ENCODE measurements at regions not wholly inside any gene's neighbourhood (a gene's known extent, or its start where the extent isn't known, plus 50 kb on each side); places are given as distances from the start of the nearest gene placed in this dataset.

DNA sequence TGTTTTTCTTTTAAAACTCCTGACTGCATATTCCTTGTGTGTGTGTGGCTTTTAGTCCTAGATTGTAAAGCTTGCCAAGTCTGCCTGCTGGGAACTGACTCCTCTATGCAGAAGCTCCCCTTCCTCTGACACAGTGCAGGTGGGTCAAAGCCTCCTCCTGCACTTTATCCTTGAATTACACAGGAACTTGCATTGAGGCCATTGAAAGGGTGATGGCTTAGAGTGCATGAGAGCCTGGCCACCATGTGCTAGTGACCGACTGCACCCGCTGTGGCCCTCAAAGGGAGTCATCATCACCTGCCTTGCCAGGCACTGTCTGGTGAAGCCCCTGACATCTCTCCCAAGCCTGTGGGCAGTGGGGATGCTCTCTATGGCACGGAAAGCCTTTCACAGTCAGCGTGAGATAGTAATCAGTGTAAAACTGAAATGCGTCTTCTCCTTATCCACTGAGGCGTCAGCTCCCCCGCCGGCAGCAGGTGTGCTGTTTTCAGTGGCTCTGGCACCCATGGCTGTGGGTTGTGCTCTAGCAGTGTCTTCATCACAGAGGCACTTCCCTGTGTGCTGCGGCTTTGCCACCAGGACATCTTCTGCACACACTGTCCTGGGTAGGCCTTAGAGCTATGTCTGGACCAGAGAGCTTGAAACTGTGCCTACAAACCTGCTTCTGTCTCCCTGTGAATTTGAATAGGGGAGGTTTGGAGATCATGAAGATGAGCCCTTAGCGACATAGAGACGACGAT is 87.9 kb downstream of the THBS2 start:
- intact Hi-C loops (cut with DNase I): no loop called here
- peak in 4 of 42 donors; percentile 8 to 22 (median 14) for DNase-seq

DNA sequence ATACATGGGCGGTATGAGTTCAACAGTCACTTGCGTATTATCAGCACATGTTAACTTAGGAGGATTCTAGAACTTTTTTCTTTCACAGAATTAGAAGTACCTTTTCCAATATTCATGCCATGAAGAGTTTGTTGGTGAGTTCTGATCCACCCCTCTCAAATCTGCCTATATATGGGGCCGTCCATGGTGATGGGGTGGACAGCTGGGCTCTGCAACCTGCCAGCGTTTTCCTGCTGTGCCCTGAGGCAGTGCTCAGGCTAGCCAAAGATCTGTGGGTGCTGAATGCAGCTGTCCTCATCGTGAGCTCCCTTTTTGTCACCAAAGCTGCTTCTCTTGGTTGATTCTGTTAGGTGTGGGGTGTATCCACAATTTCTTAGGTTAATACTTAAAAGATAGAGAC is 88.7 kb downstream of the THBS2 start:
- DNase-seq: peak in 4 of 42 donors; percentile 3 to 25 (median 16)
- intact Hi-C loops (cut with DNase I): no loop called here

DNA sequence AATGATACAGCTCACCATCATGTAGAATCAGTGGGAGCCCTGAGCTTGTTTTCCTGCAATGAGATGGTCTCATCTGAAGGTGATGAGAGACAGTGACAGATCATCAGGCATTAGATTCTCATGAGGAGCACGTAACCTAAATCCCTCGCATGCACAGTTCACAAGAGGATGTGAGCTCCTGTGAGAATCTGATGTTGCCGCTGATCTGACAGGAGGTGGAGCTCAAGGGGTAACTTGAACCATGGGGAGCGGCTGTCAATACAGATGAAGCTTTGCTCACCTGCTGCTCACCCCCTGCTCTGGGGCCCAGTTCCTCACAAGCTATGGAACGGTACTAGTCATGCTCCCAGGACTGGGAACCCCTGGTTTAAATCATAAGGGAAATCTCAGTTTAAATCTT is 89.2 kb downstream of the THBS2 start:
- intact Hi-C loops (cut with DNase I): no loop called here

DNA sequence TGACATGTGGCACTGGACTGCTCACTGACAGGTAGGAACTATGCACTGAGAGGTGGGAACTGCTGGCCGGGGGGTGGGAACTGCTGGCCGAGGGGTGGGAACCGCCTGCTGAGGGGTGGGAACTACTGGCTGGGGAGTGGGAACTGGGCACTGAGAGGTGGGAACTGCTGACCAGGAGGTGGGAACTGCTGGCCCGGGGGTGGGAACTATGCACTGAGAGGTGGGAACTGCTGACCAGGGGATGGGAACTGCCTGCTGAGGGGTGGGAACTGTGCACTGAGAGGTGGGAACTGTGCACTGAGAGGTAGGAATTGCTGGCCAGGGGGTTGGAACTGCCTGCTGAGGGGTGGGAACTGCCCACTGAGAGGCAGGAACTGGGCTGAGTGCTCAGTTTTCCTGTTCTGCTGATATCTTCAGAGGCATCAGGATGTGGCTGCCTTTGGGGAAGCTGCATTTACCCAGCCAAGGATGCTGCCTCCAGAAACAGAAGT is 90.2 kb downstream of the THBS2 start:
- DNase-seq: peak in 2 of 42 donors; percentile 10 to 17
- intact Hi-C loops (cut with DNase I): no loop called here

More for the DNA sequence above, 89.2 kb downstream of the THBS2 start:
- peak in 3 of 42 donors; percentile 1 to 32 (median 3) for DNase-seq

DNA sequence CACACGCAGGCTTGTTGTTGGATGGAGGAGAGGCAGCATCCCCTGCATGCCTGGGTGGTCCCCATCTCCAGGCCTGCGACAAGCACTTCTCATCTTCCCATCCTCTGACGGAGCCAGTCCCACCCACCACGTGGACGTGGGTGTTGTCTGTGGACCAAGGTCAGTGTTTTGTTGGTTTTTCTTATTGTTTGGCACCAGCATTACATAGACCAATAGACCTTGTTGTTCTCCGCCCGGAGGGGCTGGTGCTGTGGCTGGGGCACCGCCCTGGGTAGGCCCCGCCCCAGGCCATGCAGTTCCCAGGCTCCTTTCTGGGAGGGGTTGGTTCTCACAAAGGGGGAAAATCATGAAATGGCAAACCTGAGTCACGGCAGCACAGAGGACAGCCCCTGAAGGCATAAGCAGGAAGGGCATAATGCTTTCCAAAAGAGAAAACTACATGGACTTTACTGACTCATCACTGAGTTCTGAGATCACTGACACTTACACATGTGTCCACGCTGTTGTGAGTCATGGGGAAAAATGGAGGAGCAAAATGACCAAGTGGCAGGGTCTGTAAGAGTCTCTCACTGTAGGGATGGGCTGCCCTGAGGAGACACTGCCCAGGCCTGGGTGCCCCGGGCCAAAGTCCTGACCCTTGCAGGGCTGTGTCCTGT is 90.8 kb downstream of the THBS2 start:
- intact Hi-C loops (cut with DNase I): no loop called here
- DNase-seq: peak in 2 of 42 donors; percentile 12 to 30

DNA sequence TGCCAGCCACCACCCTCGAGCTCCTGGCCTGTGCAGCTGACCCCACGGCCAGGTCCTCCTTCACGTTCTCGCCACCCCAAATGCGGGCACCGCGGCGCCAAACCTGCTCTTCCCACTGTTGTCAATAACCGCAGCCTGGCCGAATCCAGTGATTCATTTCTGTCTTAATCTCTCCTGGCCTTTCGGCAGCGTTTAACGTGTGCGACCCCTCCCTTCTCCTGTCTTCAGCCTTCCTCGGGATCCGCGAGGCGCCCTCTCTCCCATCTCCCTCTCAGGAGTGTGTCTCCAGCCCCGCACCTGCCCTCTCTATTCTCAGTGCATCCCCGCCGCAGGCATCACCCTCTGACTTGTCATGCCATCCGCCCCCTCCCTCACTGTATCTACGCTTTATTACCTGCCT is 91.4 kb downstream of the THBS2 start:
- DNase-seq: peak in 27 of 42 donors; percentile 25 to 79 (median 53)
- intact Hi-C loops (cut with DNase I): no loop called here

DNA sequence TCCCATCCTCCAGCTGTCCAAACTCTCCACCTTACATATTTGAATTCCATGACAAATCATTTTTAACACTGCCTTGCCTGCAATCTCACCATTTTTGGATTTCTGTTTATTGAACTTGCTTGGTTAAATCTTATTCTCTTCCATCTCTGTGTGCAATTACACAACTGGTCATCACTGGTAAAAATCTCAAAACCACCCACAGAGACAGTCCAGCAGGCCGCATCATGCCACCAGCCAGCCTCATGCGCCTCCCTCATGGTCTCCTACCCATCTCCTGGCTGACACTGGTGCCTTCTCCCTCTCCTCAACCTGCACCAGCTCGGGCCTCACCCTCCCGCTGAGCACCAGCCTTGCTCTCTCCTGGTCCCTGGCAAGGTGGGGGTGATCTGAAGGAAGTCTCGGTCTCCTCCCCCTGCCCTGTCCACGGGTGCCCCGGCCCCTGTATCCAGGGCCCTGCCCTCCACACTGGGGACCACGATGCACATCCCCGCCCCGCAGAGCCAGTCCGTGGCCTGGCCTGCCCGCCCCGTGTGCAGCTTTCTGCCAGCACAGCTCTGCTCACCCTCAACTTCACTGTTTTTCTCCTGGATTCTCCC is 92.0 kb downstream of the THBS2 start:
- intact Hi-C loops (cut with DNase I): no loop called here
- DNase-seq: peak in 3 of 42 donors; percentile 15 to 34 (median 33)

DNA sequence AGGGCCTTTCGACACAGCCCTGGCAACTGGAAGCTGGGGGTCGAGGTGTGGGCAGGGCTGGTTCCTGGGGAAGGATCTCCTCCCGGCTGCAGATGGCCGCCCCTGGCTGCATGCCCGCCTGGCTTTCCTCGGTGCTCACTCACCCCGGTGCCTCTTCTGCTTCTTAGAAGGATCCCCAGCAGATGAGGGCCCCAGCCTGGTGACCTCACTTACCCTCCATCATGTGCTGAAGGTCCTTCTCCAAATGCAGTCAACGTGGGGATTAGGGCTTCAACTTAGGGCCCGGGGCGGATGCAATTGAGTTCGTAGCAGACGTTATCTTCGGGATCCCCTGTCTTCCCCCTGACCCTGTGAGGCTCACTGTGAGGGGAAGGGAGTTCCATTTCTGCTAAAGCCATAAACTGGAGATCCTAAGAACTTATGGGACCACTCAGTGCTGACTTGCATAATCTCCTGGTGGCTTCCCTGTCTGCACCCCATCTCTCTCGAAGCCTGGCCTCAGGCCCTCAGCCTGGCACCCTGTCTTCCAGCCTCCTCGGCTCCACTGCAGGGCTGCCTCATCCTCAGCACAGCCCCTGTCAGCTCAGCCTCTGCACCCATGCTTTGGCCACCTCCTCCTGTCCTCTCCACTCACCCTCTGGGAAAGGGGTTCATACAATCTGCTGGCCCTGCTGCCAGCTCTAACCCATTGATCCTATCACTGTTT is 92.6 kb downstream of the THBS2 start:
- peak in 2 of 42 donors; percentile 14 to 25 for DNase-seq
- intact Hi-C loops (cut with DNase I): no loop called here

DNA sequence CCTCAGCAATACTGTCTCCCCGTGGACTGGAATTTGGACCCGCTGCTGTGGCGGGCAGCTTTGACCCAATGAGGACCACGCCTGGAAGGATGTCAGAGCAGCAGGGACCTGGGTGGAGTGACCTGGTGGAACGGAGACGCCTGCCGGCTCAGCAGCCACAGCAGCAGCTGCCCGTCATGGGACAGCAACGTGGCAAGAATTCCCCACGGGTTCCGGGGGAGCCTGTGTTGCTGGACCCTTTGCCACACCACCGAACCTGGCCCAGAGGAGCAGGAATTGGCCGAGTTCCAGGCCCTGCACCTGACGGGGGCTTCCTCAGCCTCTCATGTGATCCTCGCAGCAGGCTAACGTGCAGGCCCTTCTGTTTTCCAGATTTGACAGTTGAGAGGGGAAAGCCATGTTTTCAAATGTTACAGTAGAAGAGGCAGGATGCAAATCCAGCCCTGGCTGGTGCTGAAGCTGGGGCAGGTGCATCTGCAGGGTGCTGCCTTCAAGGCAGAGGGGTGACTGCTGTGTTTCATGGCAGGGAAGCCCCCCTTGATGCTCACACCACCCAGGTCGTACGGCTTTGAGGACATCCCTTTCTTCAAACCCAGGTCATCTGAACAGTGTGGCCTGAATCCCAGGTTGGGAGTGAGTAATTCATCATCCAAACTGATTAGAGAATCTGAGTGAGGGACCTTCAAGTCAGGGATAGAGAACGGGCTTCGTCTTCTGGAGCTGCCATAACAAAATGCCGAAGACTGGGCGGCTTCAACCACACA is 93.4 kb downstream of the THBS2 start:
- intact Hi-C loops (cut with DNase I): no loop called here
- DNase-seq: peak in 2 of 42 donors; percentile 13 to 27

DNA sequence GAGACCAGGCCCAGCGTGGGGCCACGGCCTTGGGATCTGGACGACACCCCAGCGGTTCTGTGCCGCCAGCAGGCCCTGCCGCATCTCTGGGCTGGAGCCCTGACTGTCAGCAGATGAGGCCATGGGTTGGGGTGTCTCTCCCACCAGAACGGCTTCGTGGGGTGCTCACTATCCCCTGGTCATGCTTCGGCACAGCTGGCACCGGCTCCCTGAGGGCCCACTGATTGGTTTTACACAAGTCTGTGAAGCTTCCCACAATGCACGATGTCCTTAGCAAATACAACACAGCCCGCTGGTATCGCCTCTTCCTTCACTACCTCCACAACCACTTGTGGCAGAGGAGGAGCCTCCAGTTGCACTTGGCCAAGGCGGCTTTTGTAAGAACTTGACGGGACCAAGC is 94.3 kb downstream of the THBS2 start:
- DNase-seq: peak in 2 of 42 donors; percentile 18 to 27
- intact Hi-C loops (cut with DNase I): no loop called here

DNA sequence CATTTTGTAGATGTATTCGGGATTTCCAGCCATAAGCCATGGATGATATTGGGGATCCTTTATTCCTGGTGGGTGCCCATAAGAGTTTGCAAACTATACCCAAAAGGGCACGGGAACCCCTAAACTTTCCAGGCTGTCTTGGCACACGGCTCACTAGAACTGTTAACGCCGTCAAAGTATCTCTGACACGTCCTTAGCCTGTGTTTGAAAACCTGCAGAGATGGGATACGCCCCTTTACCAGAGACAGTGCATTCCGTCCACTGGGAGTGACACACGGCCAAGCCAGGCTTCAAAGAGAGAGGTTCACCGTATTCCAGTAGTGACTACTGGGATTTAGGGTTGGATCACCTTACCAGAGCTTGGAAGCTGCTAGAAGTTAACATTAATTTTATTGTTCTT is 95.0 kb downstream of the THBS2 start:
- intact Hi-C loops (cut with DNase I): no loop called here
- peak in 1 of 42 donors; percentile 5 for DNase-seq

DNA sequence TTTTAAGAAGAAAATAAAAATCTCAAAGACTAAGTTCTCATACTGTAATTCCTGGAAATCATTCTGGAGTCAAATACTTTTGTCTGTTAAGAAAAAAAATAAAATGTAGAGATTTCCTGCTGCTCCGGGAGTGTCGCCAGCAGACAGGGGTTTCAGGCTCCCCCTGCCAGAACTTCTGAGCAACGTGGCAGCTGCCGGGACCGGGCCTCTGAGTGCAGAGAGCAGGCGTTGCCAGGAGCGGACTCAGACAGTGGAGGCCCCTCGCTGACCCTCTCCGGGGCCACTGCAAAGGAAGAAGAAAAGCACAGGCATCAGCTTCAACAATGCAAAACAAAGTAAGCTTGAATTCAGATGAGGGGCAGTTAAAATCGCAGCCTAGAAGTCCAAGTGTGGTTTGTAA is 95.5 kb downstream of the THBS2 start:
- intact Hi-C loops (cut with DNase I): no loop called here
- DNase-seq: peak in 12 of 42 donors; percentile 18 to 71 (median 40)

DNA sequence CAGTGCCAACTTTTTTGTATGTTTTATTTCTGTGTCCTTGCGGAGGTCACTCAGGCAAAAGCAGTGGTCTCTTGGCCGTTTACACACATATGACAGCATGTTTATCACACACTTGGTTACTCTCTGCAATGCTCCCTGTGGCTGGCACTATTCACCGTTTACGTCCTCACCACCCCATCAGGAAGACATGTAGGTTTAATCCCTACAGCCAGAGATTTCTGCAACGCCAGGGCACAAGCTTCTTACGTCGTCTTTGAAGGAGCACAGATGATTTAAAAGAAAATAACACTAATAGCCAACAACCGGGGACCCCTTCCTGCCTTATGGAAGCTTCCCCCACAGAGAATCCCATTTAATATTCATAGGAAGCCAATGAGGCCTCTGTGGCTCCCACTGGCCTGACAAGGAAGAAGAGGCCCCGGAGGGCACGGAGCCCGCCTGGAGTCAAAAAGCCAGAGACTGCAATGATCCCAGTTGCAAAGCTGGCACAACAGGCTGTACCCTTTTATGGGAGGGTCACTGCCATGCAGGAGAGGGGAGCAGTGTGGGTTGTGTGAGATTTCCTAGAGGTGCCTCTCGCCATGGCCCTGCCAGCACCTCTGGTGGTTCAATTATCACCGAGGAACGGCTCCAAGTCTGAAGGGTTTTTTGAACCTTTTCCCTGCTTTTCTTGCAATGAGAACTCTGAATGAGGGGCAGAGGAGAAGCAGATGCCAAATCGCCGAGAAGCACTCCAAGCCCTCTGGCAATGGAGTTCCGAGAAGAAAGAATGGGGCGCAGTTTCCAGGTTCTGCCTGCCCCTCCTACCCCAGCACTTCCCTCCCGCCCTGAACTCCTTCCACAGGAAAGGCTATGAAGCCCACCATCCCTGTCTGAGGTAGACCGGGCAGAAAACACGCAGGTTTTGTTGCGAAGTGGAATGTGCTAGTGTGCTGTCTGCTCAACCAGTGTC is 96.2 kb downstream of the THBS2 start:
- intact Hi-C loops (cut with DNase I): no loop called here
- peak in 7 of 42 donors; percentile 14 to 53 (median 27) for DNase-seq

DNA sequence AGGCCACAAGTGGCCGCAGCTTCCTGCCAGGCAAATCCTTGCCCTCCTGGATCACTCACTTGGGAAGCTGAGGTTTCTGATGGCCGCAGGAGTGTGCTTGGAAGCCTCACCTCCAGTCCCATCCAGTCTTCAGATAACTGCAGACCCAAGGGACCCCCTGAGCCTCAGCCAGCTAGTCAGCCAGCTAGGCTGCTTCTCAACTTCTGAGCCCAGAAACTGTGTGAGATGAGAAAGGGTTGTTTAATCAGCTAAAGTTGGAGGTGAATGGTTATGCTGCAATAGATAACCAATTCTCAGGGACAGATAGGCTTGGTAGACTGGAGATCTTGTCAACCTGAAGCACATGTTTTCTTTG is 96.9 kb downstream of the THBS2 start:
- intact Hi-C loops (cut with DNase I): no loop called here
- DNase-seq: peak in 1 of 42 donors; percentile 9

DNA sequence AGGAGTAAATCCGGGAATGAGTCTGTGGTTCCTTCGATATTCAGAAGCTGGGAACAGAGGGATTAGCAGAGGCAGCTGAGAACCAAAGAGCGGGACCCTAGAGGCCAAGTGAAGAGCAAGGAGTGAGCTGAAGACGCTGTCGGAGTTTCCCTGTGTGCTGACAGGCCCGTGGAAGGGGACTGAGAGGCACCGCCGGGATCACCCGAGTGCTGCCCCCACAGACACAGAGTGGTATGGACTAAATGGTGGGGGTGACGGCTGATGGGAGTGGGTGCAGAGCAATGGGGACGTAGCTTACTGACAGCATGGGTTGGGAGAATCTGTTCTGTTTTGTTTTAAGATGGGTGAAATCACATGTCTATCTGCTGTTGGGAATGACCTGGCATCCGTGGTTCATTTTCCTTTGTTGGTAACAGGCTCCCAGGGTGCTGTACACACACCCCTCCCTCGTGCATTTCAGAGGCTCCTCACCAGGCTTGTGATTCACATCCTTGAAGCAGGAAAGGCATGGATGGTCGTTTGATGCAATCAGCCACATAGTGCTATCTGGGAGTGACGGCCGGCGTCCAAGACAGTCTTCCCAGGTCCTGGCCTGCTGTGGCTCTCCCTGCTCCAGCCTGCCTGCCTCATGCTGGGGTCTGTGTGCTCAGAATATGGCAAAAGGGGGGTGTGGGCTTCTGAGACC is 97.4 kb downstream of the THBS2 start:
- intact Hi-C loops (cut with DNase I): no loop called here
- DNase-seq: peak in 4 of 42 donors; percentile 11 to 33 (median 16)

DNA sequence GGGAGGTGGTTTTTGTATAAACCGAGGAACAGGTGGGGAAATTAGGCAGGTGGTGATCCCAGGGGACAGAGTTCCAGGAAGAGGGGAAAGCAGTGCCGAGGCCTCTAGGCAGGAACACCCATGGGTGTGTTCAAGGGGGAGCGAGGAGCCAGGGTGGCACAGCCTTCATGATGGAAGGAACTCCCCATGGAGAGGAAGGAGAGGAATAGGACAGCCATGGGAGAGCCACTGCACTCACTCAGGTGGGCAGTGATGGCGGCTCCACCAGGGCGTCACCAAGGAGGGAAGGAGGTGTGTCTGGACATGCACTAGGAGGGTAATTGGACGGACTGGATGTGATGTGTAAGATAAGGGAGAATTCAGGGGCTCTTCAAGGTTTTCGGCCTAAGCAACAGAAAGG is 98.2 kb downstream of the THBS2 start:
- DNase-seq: peak in 4 of 42 donors; percentile 1 to 29 (median 7)
- intact Hi-C loops (cut with DNase I): no loop called here

DNA sequence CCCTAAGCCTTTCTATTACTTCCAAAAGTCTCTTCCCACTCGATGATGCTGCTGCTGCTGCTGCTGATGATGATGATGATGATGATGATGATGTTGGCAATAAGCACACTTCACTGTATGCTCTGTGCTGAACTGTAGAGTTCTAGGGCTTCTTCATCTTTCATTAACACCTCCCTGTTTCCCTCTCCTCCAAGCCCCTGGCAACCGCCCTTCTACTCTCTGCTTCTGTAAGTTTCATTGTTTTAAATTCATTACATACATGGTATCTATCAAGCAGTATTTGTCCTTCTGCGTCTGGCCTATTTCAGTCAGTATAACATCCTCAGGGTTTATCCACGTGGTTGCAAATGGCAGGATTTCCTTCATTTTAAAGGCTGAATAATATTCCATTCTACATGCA is 100.2 kb downstream of the THBS2 start:
- peak in 1 of 42 donors; percentile 9 for DNase-seq
- intact Hi-C loops (cut with DNase I): no loop called here
